GM19324 (cell line): ENCODE measurements at regions not wholly inside any gene's neighbourhood (a gene's known extent, or its start where the extent isn't known, plus 50 kb on each side); places are given as distances from the start of the nearest gene placed in this dataset.
"Not testable (repeated sequence)": the region's sequence is repeated elsewhere in the genome, so short reads cannot be mapped to it uniquely, and the experiment has no call there.

Source experiments
- ATAC-seq: cut with Tn5 transposase; IDR thresholded peaks from one replicate; pipeline ENCODE4 v1.9.1; 2021; ENCODE audit warnings: mild to moderate bottlenecking, moderate library complexity; ENCODE audit not compliant: unreplicated experiment, low FRiP score

DNA sequence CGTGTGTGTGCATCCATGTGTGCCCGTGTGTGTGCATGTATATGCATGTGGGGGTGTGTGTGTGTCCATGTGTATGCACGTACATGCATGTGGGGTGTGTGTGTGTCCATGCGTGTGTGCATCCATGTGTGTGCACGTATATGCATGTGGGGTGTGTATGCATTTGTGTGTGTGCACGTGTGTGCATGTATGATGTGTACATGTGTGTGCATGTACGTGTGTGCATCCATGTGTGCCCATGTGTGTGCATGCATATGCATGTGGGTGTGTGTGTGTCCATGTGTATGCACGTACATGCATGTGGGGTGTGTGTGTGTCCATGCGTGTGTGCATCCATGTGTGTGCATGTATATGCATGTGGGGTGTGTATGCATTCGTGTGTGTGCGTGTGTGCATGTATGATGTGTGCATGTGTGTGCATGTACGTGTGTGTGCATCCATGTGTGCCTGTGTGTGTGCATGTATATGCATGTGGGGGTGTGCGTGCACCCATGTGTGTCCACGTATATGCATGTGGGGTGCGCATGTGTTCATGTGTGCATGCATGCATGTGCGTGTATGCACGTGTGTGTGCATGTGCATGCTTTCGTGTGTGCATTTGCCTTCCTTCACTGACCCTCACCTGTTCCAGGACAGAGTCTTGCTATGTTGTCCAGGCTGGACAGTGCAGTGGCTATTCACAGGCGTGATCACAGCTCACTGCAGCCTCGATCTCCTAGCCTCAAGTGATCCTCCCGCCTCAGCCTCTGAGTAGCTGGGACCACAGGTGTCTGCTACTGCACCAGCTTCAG is 129.6 kb upstream of the TNRC6C start:
- ATAC-seq: no peak

- no peak for ATAC-seq
Measured at GRCh38 chr17:77829843-77830799, 128.4 kb upstream of the TNRC6C start.

- ATAC-seq: no peak
Measured at GRCh38 chr17:77830816-77831473, 127.6 kb upstream of the TNRC6C start.

- no peak for ATAC-seq
Measured at GRCh38 chr17:77831474-77832179, 126.9 kb upstream of the TNRC6C start.

GRCh38 chr17:77832180-77832560 is 126.3 kb upstream of the TNRC6C start:
- ATAC-seq: no peak

GRCh38 chr17:77833769-77834168 is 124.7 kb upstream of the TNRC6C start:
- ATAC-seq: no peak

DNA sequence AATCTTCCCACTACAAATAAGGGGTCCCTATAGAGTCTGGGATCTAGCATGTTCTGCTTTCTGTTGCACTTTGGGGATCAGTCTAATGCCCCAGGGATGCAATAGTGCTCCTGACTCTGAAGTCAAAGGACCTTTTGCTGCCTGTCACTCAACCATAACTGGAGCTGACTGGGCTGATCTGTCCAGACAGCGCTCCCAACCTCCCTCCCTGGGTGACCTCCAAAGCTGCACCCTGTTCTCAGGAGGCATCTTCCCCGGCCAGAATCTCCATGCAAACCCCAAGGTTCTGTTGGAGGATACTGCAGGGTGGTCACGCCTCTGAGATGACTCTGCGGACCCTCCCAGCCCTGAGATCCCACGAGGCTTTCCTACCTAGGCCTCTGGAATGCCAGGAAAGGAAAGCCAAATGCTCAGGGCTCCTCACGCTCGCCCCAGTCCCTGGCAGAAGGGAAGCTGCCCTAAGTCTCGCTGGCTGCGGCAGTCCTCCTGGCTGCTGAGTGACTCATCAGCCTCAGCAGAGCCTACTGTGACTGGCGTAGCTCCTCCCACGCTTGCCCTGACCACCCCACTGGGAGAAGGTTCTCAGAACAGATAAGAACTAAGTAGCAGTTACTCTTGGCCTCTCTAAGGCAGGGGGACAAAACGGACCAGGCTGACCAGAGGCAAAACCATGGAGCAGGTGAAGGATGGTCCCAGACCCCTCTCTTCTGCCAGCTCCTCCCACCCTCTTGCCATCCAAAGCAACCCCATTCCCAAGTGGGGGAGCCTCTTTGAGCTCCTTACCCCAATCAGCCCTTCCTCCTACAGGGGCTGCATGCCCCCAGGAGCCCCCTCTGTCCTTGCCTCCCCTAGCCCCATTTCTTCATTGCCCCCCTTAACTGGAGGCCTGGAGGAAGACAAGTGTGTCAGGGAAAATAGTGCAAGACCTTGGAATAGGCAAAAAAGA is 124.1 kb upstream of the TNRC6C start:
- ATAC-seq: no peak

DNA sequence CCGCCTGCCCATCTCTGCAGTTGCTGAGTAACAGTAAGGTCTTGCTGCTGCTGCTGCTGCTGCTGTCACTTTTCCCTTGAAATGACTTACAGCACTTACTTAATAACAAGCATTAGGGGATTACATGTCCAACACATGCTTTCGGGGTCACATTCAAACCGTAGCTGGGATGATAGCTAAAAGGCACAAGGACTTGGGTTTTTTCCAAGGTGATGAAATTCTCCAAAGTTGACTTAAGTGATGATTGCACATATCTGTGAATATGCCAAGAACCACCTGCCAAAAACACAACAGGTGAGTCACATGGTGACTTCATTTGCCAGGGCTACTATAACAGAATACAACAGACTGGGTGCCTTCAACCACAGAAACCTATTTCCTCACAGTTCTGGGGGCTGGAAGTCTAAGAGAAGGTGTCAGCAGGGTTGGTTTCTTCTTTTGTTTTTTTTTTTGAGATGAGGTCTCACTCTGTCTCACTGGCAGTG is 121.9 kb upstream of the TNRC6C start:
- ATAC-seq: no peak

DNA sequence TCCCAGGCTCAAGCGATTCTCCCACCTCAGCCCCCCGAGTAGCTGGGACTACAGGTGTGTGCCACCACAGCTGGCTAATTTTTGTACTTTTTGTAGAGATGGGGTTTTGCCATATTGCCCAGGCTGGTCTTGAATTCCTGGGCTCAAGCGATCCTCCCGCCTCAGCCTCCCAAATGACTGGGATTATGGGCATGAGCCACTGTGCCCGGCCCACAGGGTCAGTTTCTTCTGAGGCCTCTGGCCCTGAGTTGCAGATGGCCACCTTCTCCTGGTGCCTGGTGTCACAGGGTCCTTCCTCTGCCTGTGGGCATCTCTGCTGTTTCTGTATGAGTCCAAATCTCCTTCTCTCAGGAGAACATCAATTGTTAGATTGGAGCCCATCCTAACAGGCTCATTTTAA is 121.4 kb upstream of the TNRC6C start:
- ATAC-seq: not testable (repeated sequence)

GRCh38 chr17:77837917-77838316 is 120.6 kb upstream of the TNRC6C start:
- ATAC-seq: no peak

- ATAC-seq: no peak
Measured at GRCh38 chr17:77838748-77839697, 119.5 kb upstream of the TNRC6C start.

DNA sequence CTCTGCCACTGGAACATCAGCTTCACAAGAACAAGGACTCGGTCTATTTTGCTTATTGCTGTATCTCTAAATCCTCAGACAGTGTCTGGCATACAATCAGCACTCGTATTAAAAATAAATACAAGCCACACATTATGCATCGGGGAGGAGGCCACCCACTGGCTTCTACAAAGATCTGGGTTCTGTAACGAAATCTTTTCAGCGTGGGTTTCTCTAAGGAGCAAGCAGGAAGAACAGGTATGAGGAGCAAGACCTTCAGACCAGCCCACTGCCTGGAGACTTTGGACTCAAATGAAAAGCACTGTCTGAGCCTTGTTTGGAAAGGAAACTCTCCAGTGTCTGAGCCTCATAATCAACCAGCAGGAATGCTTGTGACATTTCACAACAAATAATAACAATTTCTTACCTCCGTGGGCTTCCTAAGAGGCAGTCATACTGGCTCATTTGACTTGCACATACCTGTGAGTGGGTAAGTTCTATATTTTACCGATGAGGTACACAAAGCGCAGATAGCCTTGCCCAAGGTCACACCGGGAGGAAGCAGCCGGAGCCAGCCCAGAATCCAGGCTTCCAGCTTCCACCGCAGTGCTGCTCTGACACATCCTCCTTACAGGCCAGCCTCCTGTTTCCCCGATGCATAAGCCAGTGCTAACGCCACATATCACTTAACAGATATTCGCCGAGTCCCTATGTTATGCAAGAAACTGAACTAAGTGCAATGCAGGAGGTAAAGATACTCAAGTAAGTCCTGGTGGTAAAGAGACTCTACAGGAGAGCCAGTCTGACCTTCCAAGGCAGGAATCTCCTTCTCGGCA is 118.6 kb upstream of the TNRC6C start:
- ATAC-seq: no peak

DNA sequence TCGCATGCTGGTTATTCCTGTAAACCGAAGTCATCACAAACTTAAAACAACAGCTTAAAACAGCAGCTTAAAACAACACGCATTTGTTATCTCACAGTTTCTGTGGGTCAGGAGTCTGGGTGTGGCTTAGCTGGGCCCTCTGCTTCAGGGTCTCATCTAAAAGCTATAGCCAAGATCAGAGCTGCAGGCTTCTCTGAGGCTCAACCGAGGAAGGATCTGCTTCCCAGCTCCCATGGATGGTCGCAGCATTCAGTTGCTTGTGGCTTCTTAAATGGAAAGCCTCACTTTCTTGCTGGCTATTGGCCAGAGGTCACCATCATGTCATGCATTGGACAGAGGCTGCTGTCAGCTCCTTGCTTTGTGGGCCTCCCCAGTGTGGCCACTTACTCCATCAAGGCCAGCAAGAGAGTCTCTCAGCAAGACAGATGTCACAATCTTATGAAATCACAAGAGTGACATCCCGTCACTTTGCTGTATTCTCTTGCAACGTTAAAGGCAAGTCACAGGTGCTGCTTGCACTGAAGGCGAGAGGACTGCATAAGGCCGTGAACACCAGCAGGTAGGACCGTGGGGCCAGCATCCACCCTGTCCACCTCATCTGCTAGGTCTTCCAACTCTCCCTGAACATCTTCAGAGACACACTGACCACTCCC is 117.9 kb upstream of the TNRC6C start:
- no peak for ATAC-seq

DNA sequence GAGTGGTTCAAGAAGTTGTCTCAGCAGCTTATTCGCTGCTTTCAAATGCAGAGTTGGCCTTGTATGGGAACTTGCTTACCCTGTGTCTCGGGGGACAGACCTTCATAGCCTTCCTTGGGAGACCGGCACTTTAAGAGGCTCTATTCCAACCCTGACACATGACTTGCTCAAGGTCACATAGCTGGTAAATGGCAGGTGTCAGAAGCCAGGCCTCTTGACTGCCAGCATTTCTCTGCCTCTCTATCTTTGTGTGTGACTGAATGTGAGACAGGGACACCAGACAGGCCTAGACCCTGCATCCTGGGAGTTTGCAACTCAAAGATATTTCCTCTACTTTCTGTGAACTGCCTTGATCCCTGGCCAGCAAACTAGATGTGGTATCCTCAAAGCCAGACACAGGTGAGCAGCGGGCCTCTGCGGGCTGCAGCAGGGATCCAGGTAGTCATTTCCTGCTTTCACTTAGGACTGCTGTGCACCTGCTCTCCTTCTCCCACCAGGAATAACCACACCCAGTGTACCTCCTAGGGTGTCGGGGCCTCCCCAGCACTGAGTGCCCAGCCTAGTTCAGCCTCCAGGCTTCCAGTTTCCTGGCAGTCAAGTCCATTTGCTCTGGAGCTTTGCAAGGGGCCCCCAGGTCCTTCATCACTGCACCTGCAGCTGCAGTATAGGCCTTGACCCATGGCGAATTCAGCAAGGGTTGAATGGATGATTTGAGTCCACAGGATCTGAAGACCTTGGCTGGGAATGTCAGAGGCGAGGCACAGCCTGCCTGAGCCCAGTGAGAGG is 116.6 kb upstream of the TNRC6C start:
- ATAC-seq: no peak

GRCh38 chr17:77842528-77843147 is 115.9 kb upstream of the TNRC6C start:
- no peak for ATAC-seq
